ENCODE measurements at regions not wholly inside any gene's neighbourhood (a gene's known extent, or its start where the extent isn't known, plus 50 kb on each side); places are given as distances from the start of the nearest gene placed in this dataset.

DNA sequence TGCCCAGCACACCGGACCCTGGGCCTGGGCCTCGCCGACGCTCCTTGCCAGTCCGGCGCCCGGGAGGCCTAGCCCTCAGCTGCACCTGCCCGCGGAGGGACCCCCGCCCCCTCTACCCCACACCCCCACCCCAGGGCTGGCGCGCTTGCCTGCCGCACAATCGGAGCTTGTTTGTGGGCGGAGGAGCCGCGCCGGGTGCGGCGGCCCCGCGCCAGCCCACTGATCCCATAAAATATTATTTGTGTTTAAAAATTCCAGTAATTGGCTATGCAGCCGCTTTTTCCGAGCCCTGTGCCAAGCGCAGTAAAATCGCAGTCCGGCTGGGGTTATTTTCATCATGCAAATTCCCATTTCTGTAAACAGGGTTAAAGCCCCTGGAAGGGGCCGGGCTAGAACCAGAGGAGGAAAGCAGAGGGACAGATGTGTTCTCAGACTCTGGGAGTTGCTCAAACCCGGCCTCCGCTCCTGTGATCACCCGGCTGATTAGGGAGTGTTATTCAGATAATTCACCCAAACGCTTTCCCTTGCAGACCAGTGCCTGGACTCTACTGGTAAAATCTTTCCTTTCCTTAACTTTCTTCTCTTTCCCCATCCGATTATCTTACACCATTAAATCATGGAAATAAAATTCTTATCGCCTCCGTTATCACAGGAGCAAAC is 93.1 kb downstream of the NCR2 start:
- TF ChIP-seq, protein P1, sequence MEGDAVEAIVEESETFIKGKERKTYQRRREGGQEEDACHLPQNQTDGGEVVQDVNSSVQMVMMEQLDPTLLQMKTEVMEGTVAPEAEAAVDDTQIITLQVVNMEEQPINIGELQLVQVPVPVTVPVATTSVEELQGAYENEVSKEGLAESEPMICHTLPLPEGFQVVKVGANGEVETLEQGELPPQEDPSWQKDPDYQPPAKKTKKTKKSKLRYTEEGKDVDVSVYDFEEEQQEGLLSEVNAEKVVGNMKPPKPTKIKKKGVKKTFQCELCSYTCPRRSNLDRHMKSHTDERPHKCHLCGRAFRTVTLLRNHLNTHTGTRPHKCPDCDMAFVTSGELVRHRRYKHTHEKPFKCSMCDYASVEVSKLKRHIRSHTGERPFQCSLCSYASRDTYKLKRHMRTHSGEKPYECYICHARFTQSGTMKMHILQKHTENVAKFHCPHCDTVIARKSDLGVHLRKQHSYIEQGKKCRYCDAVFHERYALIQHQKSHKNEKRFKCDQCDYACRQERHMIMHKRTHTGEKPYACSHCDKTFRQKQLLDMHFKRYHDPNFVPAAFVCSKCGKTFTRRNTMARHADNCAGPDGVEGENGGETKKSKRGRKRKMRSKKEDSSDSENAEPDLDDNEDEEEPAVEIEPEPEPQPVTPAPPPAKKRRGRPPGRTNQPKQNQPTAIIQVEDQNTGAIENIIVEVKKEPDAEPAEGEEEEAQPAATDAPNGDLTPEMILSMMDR (IDR thresholded peaks at IDR 0.05; ENCODE audit: low read length), result no peak; the same call in 1 of the 2 replicates
- no peak for TF ChIP-seq EZH2 (IDR thresholded peaks at IDR 0.05; ENCODE audit: borderline replicate concordance, low read length)

All from OCI-LY1 (cell line).